NCI-H524 treated with DMSO at 0.1 percent for 48 hours (cell line): ENCODE measurements at regions not wholly inside any gene's neighbourhood (a gene's known extent, or its start where the extent isn't known, plus 50 kb on each side); places are given as distances from the start of the nearest gene placed in this dataset.
"Not testable (repeated sequence)": the region's sequence is repeated elsewhere in the genome, so short reads cannot be mapped to it uniquely, and the experiment has no call there.

Experiments
- DNase-seq: peaks from one replicate; lab custom pipeline; 2025; lab: John Stamatoyannopoulos, UW

- no peak for DNase-seq
Measured at GRCh38 chr4:12583275-12583674, 900.9 kb downstream of the RAB28 start.

- DNase-seq, result no peak
Measured at GRCh38 chr4:12580787-12581186, 903.4 kb downstream of the RAB28 start.

- no peak for DNase-seq
Measured at GRCh38 chr4:12579172-12579571, 905.0 kb downstream of the RAB28 start.

- no peak for DNase-seq
Measured at GRCh38 chr4:12576409-12576808, 907.7 kb downstream of the RAB28 start.

- no peak for DNase-seq
Measured at GRCh38 chr4:12573716-12574115, 910.4 kb downstream of the RAB28 start.

GRCh38 chr4:12562476-12563140 is 921.5 kb downstream of the RAB28 start:
- DNase-seq, result no peak

- no peak for DNase-seq
Measured at GRCh38 chr4:12562021-12562420, 922.1 kb downstream of the RAB28 start.

- no peak for DNase-seq
Measured at GRCh38 chr4:12555011-12555410, 929.1 kb downstream of the RAB28 start.

GRCh38 chr4:12548678-12549077 is 935.5 kb downstream of the RAB28 start:
- DNase-seq, result no peak

GRCh38 chr4:12545812-12546211 is 938.3 kb downstream of the RAB28 start:
- no peak for DNase-seq

GRCh38 chr4:12538162-12538561 is 946.0 kb downstream of the RAB28 start:
- DNase-seq, result no peak

- no peak for DNase-seq
Measured at GRCh38 chr4:12534684-12535083, 949.5 kb downstream of the RAB28 start.

- no peak for DNase-seq
Measured at GRCh38 chr4:12519426-12519825, 964.7 kb downstream of the RAB28 start.

GRCh38 chr4:12507868-12508481 is 976.2 kb downstream of the RAB28 start:
- DNase-seq, result no peak

GRCh38 chr4:12500409-12500808 is 983.7 kb downstream of the RAB28 start:
- no peak for DNase-seq

- no peak for DNase-seq
Measured at GRCh38 chr4:12499693-12500092, 984.4 kb downstream of the RAB28 start.

- DNase-seq, result no peak
Measured at GRCh38 chr4:12495211-12495610, 988.9 kb downstream of the RAB28 start.

- DNase-seq, result no peak
Measured at GRCh38 chr4:12492730-12493393, 991.3 kb downstream of the RAB28 start.

GRCh38 chr4:12488672-12489071 is 995.5 kb downstream of the RAB28 start:
- no peak for DNase-seq

- DNase-seq, result no peak
Measured at GRCh38 chr4:12487000-12487399, 997.1 kb downstream of the RAB28 start.

- DNase-seq, result no peak
Measured at GRCh38 chr4:12472087-12472486, 1012.1 kb downstream of the RAB28 start.

GRCh38 chr4:12471193-12471592 is 1012.9 kb downstream of the RAB28 start:
- no peak for DNase-seq

GRCh38 chr4:12461576-12461975 is 1022.6 kb downstream of the RAB28 start:
- not testable (repeated sequence) for DNase-seq
